NCI-H748 (cell line): ENCODE measurements at regions not wholly inside any gene's neighbourhood (a gene's known extent, or its start where the extent isn't known, plus 50 kb on each side); places are given as distances from the start of the nearest gene placed in this dataset.
"Not testable (repeated sequence)": the region's sequence is repeated elsewhere in the genome, so short reads cannot be mapped to it uniquely, and the experiment has no call there.

ENCODE experiments used
- DNase-seq: peaks from one replicate; lab custom pipeline; 2025; ENCODE audit not compliant: unreplicated experiment; lab: John Stamatoyannopoulos, UW

GRCh38 chr1:31510853-31511789 is 65.2 kb upstream of the TINAGL1 start:
- no peak for DNase-seq

GRCh38 chr1:31511848-31512615 is 64.3 kb upstream of the TINAGL1 start:
- DNase-seq: no peak

- no peak for DNase-seq
These were observed 62.2 kb upstream of the TINAGL1 start for GRCh38 chr1:31514117-31514516.

- no peak for DNase-seq
These were observed 61.1 kb upstream of the TINAGL1 start for GRCh38 chr1:31515056-31515775.

GRCh38 chr1:31515936-31516335 is 60.4 kb upstream of the TINAGL1 start:
- no peak for DNase-seq

- DNase-seq: no peak
These were observed 59.0 kb upstream of the TINAGL1 start for GRCh38 chr1:31517301-31517700.

GRCh38 chr1:31517986-31518385 is 58.3 kb upstream of the TINAGL1 start:
- not testable (repeated sequence) for DNase-seq

- DNase-seq: no peak
These were observed 54.4 kb upstream of the TINAGL1 start for GRCh38 chr1:31521761-31522555.

- no peak for DNase-seq
These were observed 53.8 kb upstream of the TINAGL1 start for GRCh38 chr1:31522556-31522845.

GRCh38 chr1:31523012-31523411 is 53.3 kb upstream of the TINAGL1 start:
- DNase-seq: no peak

GRCh38 chr1:31523769-31524168 is 52.5 kb upstream of the TINAGL1 start:
- no peak for DNase-seq

GRCh38 chr1:31524186-31524901 is 52.0 kb upstream of the TINAGL1 start:
- no peak for DNase-seq
